HG03064 (cell line): ENCODE measurements at regions not wholly inside any gene's neighbourhood (a gene's known extent, or its start where the extent isn't known, plus 50 kb on each side); places are given as distances from the start of the nearest gene placed in this dataset.
"Not testable (repeated sequence)": the region's sequence is repeated elsewhere in the genome, so short reads cannot be mapped to it uniquely, and the experiment has no call there.

Experiments
- ATAC-seq: cut with Tn5 transposase; IDR thresholded peaks from one replicate; pipeline ENCODE4 v1.9.1; 2021; ENCODE audit warnings: low read depth; ENCODE audit not compliant: unreplicated experiment

- ATAC-seq: no peak
These were observed 1072.8 kb downstream of the GRM8 start for GRCh38 chr7:126179916-126180315.

GRCh38 chr7:126178865-126179264 lies 1073.9 kb downstream of the GRM8 start:
- ATAC-seq: no peak

GRCh38 chr7:126177782-126178181 lies 1075.0 kb downstream of the GRM8 start:
- ATAC-seq: no peak

GRCh38 chr7:126166645-126167044 lies 1086.1 kb downstream of the GRM8 start:
- no peak for ATAC-seq

- ATAC-seq: no peak
These were observed 1089.1 kb downstream of the GRM8 start for GRCh38 chr7:126163647-126164046.

- ATAC-seq: no peak
These were observed 1095.3 kb downstream of the GRM8 start for GRCh38 chr7:126157391-126157790.

GRCh38 chr7:126150278-126150958 lies 1102.3 kb downstream of the GRM8 start:
- ATAC-seq: no peak

GRCh38 chr7:126140858-126141466 lies 1111.8 kb downstream of the GRM8 start:
- ATAC-seq: no peak

GRCh38 chr7:126119981-126120380 lies 1132.8 kb downstream of the GRM8 start:
- no peak for ATAC-seq

- no peak for ATAC-seq
These were observed 1149.2 kb downstream of the GRM8 start for GRCh38 chr7:126103582-126103981.

GRCh38 chr7:126083014-126083413 lies 1153.4 kb upstream of the POT1 start:
- no peak for ATAC-seq

- no peak for ATAC-seq
These were observed 1150.0 kb upstream of the POT1 start for GRCh38 chr7:126079581-126079980.

- no peak for ATAC-seq
These were observed 1149.5 kb upstream of the POT1 start for GRCh38 chr7:126079151-126079550.

- ATAC-seq: no peak
These were observed 1136.1 kb upstream of the POT1 start for GRCh38 chr7:126065766-126066165.

- no peak for ATAC-seq
These were observed 1128.4 kb upstream of the POT1 start for GRCh38 chr7:126057979-126058378.

GRCh38 chr7:126056613-126057012 lies 1127.0 kb upstream of the POT1 start:
- not testable (repeated sequence) for ATAC-seq

- ATAC-seq: no peak
These were observed 1122.6 kb upstream of the POT1 start for GRCh38 chr7:126052229-126052628.

GRCh38 chr7:126044662-126045061 lies 1115.0 kb upstream of the POT1 start:
- ATAC-seq: no peak

GRCh38 chr7:126041472-126041871 lies 1111.8 kb upstream of the POT1 start:
- ATAC-seq: no peak

- ATAC-seq: no peak
These were observed 1110.8 kb upstream of the POT1 start for GRCh38 chr7:126040114-126041045.

- no peak for ATAC-seq
These were observed 1096.9 kb upstream of the POT1 start for GRCh38 chr7:126026421-126027088.
